ENCODE measurements at regions not wholly inside any gene's neighbourhood (a gene's known extent, or its start where the extent isn't known, plus 50 kb on each side); places are given as distances from the start of the nearest gene placed in this dataset.

- no peak for TF ChIP-seq CTCF (IDR thresholded peaks at IDR 0.05)
- TF ChIP-seq EP300 (IDR thresholded peaks at IDR 0.05; ENCODE audit: low read depth), result no peak
- TF ChIP-seq POLR2A (IDR thresholded peaks at IDR 0.05), result no peak
- TF ChIP-seq POLR2AphosphoS5 (IDR thresholded peaks at IDR 0.05), result no peak
Measured at GRCh38 chr4:13056630-13057189, 427.4 kb downstream of the RAB28 start.

Data from transverse colon (tissue), 4 donors.